ENCODE measurements at regions not wholly inside any gene's neighbourhood (a gene's known extent, or its start where the extent isn't known, plus 50 kb on each side); places are given as distances from the start of the nearest gene placed in this dataset.

DNA sequence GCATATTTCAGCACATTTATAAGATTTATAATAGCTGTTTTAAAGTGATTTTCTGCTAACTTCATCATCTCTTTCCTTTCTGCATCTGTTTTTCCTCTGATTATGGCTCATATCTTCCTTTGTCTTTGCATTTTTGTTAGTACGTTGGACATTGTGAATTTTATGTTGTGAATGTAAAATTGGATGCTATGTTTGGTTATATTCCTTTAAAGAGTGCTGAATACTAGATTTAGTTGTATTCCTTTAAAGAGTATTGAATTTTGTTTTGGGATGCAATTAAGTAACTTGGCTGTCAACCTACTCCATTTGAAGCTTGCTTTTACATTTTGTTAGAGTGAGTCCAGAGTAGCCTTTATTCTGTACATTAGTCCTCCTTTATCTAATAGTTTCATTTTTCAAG, 81.2 kb downstream of the ZNF777 start:
- TF ChIP-seq CTCF (IDR thresholded peaks at IDR 0.05) = no peak
- no peaks in the 10 kb centered on the region for H3K36me3 ChIP-seq
- H3K4me1 ChIP-seq = no peaks in the 10 kb centered on the region
- intact Hi-C loops (cut with DNase I) = no loop called here
- H3K27me3 ChIP-seq = peaks cover 0 to 4% (median 0%) of the 10 kb centered on the region in 7 donors
- DNase-seq (no peak), ATAC-seq (no peak)
- 69 to 77% methylated on average over 1 of the region's 1 CpG for WGBS, 2 donors
- H3K9me3 ChIP-seq = peaks cover 0 to 41% (median 17%) of the 10 kb centered on the region in 11 donors
- no peak overlapping the region for H3K4me3 ChIP-seq
- no peak overlapping the region for H3K27ac ChIP-seq

- peaks cover 0 to 41% (median 17%) of the 10 kb centered on the region in 11 donors for H3K9me3 ChIP-seq
- H3K36me3 ChIP-seq = no peaks in the 10 kb centered on the region
- intact Hi-C loops (cut with DNase I) = no loop called here
- TF ChIP-seq CTCF (IDR thresholded peaks at IDR 0.05) = no peak
- ATAC-seq = no peak
- no peak for DNase-seq
- H3K27me3 ChIP-seq = peaks cover 0 to 4% (median 0%) of the 10 kb centered on the region in 7 donors
- no peak overlapping the region for H3K27ac ChIP-seq
- H3K4me1 ChIP-seq = peaks cover 0 to 7% (median 0%) of the 10 kb centered on the region in 9 donors
- H3K4me3 ChIP-seq = no peak overlapping the region
- 88 to 89% methylated on average over 2 of the region's 2 CpGs for WGBS, 2 donors
Measured at GRCh38 chr7:149381245-149381644, 79.6 kb downstream of the ZNF777 start.
